H9 (cell line): ENCODE measurements at regions not wholly inside any gene's neighbourhood (a gene's known extent, or its start where the extent isn't known, plus 50 kb on each side); places are given as distances from the start of the nearest gene placed in this dataset.

Experiments
- DNase-seq: peaks from one replicate; pipeline ENCODE4 v3.0.0-alpha.2; 2017
- H2AFZ ChIP-seq: one replicate; pipeline ENCODE4 v1.6.1; 2013; ENCODE audit warnings: mild to moderate bottlenecking, low read length, control low read depth, moderate library complexity
- H2AK5ac ChIP-seq: 2 replicates; pipeline ENCODE4 v1.6.1; 2013; ENCODE audit warnings: low read length, control low read depth, mixed read lengths; ENCODE audit not compliant: insufficient read length
- H2BK120ac ChIP-seq: one replicate; pipeline ENCODE4 v1.6.1; 2013; ENCODE audit warnings: low read depth, mild to moderate bottlenecking, low read length, control low read depth, inconsistent platforms; ENCODE audit not compliant: poor library complexity, severe bottlenecking
- H2BK12ac ChIP-seq: 2 replicates; pipeline ENCODE4 v1.6.1; 2013; ENCODE audit warnings: low read length, control low read depth, mixed read lengths, low read depth; ENCODE audit not compliant: insufficient read length
- H2BK15ac ChIP-seq: 2 replicates; pipeline ENCODE4 v1.6.1; 2013; ENCODE audit warnings: low read depth, low read length, control low read depth
- H2BK20ac ChIP-seq: one replicate; pipeline ENCODE4 v1.6.1; 2013; ENCODE audit warnings: low read depth, mild to moderate bottlenecking, low read length, control low read depth, inconsistent platforms; ENCODE audit not compliant: poor library complexity, severe bottlenecking
- H2BK5ac ChIP-seq: 2 replicates; pipeline ENCODE4 v1.6.1; 2013; ENCODE audit warnings: low read length, control low read depth, mixed read lengths; ENCODE audit not compliant: insufficient read length
- H3K14ac ChIP-seq: 2 replicates; pipeline ENCODE4 v1.6.1; 2013; ENCODE audit warnings: low read length, control low read depth; ENCODE audit not compliant: insufficient read depth
- H3K18ac ChIP-seq: 2 replicates; pipeline ENCODE4 v1.6.1; 2013; ENCODE audit warnings: low read depth, mild to moderate bottlenecking, mixed read lengths, low read length, control low read depth; ENCODE audit not compliant: insufficient read length
- H3K23ac ChIP-seq: 2 replicates; pipeline ENCODE4 v1.6.1; 2013; ENCODE audit warnings: low read length, control low read depth, mixed read lengths, low read depth; ENCODE audit not compliant: insufficient read length
- H3K23me2 ChIP-seq: 2 replicates; pipeline ENCODE4 v1.6.1; 2013; ENCODE audit warnings: low read depth, mild to moderate bottlenecking, mixed read lengths, low read length, control low read depth; ENCODE audit not compliant: insufficient read length, poor library complexity, severe bottlenecking
- H3K27ac ChIP-seq: 2 replicates; pipeline ENCODE4 v1.5.1; 2013; ENCODE audit warnings: low read length, control low read depth, mixed read lengths, low read depth; ENCODE audit not compliant: insufficient read length
- H3K27me3 ChIP-seq: 2 replicates; pipeline ENCODE4 v1.6.1; 2013; ENCODE audit warnings: low read length, control low read depth, inconsistent platforms; ENCODE audit not compliant: insufficient read depth
- H3K4ac ChIP-seq: 2 replicates; pipeline ENCODE4 v1.6.1; 2013; ENCODE audit warnings: low read depth, mild to moderate bottlenecking, control low read depth, inconsistent platforms, low read length, moderate library complexity
- H3K4me1 ChIP-seq: 2 replicates; pipeline ENCODE4 v1.6.1; 2013; ENCODE audit warnings: low read length, control low read depth, inconsistent platforms; ENCODE audit not compliant: insufficient read depth
- H3K4me2 ChIP-seq: 2 replicates; pipeline ENCODE4 v1.6.1; 2013; ENCODE audit warnings: low read length, control low read depth, mixed read lengths; ENCODE audit not compliant: insufficient read length, insufficient read depth
- H3K56ac ChIP-seq: 2 replicates; pipeline ENCODE4 v1.6.1; 2013; ENCODE audit warnings: low read depth, mild to moderate bottlenecking, mixed read lengths, low read length, control low read depth; ENCODE audit not compliant: insufficient read length
- H3K79me1 ChIP-seq: 2 replicates; pipeline ENCODE4 v1.6.1; 2013; ENCODE audit warnings: low read depth, mild to moderate bottlenecking, moderate library complexity, low read length, control low read depth, inconsistent platforms; ENCODE audit not compliant: insufficient read depth, poor library complexity, severe bottlenecking
- H3K79me2 ChIP-seq: 2 replicates; pipeline ENCODE4 v1.6.1; 2013; ENCODE audit warnings: low read length, control low read depth, inconsistent platforms; ENCODE audit not compliant: insufficient read depth
- H3K9ac ChIP-seq: 2 replicates; pipeline ENCODE4 v1.6.1; 2013; ENCODE audit warnings: low read length, control low read depth, mixed read lengths; ENCODE audit not compliant: insufficient read length; ENCODE audit errors: extremely low read depth
- H3K9me3 ChIP-seq: one replicate; pipeline ENCODE4 v1.6.1; 2013; ENCODE audit warnings: low read depth, low read length, inconsistent platforms; ENCODE audit not compliant: control insufficient read depth
- H3T11ph ChIP-seq: one replicate; pipeline ENCODE4 v1.6.1; 2013; ENCODE audit warnings: mild to moderate bottlenecking, low read length, control low read depth, inconsistent platforms
- H4K20me1 ChIP-seq: one replicate; pipeline ENCODE4 v1.6.1; 2013; ENCODE audit not compliant: control insufficient read depth, insufficient read length, insufficient read depth
- H4K5ac ChIP-seq: 2 replicates; pipeline ENCODE4 v1.6.1; 2013; ENCODE audit warnings: low read depth, mild to moderate bottlenecking, mixed read lengths, low read length, control low read depth; ENCODE audit not compliant: insufficient read length
- H4K8ac ChIP-seq: replicated peaks from 2 replicates; pipeline ENCODE4 v1.6.1; 2013; ENCODE audit warnings: low read length, control low read depth, mixed read lengths, low read depth; ENCODE audit not compliant: insufficient read length
- H4K91ac ChIP-seq: 2 replicates; pipeline ENCODE4 v1.6.1; 2013; ENCODE audit warnings: low read depth, mild to moderate bottlenecking, moderate library complexity, mixed read lengths, low read length, control low read depth; ENCODE audit not compliant: insufficient read length
- H3K27ac Mint-ChIP-seq, 3 experiments: 2 replicates in 2 of 3; 3 replicates in 1 of 3; pipeline ENCODE4 v1.8.0; 2020 to 2021; ENCODE audit warnings: mixed read lengths in 3 of 3, mild to moderate bottlenecking in 1 of 3, moderate library complexity in 1 of 3
- H3K27me3 Mint-ChIP-seq: 2 replicates; pipeline ENCODE4 v1.8.0; 2021; ENCODE audit warnings: low read depth, mild to moderate bottlenecking, moderate library complexity, mixed read lengths
- H3K36me3 Mint-ChIP-seq, 3 experiments: 2 replicates in 2 of 3; 3 replicates in 1 of 3; pipeline ENCODE4 v1.8.0; 2020 to 2021; ENCODE audit warnings: low read depth in 3 of 3, mixed read lengths in 3 of 3; ENCODE audit not compliant: insufficient read depth in 1 of 3
- H3K4me1 Mint-ChIP-seq, 2 experiments: 2 replicates each; pipeline ENCODE4 v1.8.0; 2020; ENCODE audit warnings: mixed read lengths in 2 of 2
- H3K4me3 Mint-ChIP-seq, 2 experiments: 2 replicates in 1 of 2; 3 replicates in 1 of 2; pipeline ENCODE4 v1.8.0; 2020 to 2021; ENCODE audit warnings: mild to moderate bottlenecking in 2 of 2, mixed read lengths in 2 of 2, moderate library complexity in 1 of 2
- H3K9me3 Mint-ChIP-seq, 2 experiments: 2 replicates in 1 of 2; 3 replicates in 1 of 2; pipeline ENCODE4 v1.8.0; 2020; ENCODE audit warnings: mild to moderate bottlenecking in 2 of 2, mixed read lengths in 2 of 2, moderate library complexity in 1 of 2
- WGBS: extraction: QIAGEN DNeasy Blood & Tissue Kit; methylation state at CpG from one replicate; pipeline ENCODE4 v1.1.7; 2013; ENCODE audit warnings: missing lambda C conversion rate, low lambda C conversion rate, mixed read lengths; ENCODE audit not compliant: insufficient read length; ENCODE audit errors: extremely low coverage; 5-methylcytosine and 5-hydroxymethylcytosine counted together
- TF ChIP-seq, protein P1 (sequence below): fragments of 200-600 bp; sonication (generic); conservative IDR thresholded peaks from 3 replicates; pipeline ENCODE4 v1.8.0; 2021; ENCODE audit warnings: antibody characterized with exemption, mild to moderate bottlenecking

DNA sequence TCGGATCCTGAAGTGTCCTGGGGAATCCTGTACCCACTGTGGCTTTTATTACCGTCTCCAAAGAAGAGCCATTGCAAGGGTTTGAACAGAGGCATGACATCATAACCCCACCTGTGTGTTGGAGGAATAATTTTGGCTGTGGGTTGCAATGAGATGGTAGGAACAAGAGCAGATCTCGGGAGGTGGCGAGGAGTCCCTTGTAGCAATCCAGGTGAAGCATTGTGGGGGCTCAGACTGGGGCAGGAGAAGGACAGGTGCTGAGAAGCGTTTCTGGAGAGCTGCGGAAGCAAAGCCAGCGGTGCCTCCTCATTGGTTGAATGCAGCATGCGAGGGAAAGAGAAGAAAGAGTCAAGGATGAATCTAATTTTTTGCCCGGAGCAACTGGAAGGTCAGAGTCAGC, 382.4 kb downstream of the EFNB2 start:
- H3K9me3 ChIP-seq: no peaks in the 10 kb centered on the region
- H3K4me3 Mint-ChIP-seq: no peak overlapping the region
- H4K20me1 ChIP-seq: no peaks in the 10 kb centered on the region
- no peak overlapping the region for H3K14ac ChIP-seq
- no peak overlapping the region for H2AFZ ChIP-seq
- TF ChIP-seq, protein P1, sequence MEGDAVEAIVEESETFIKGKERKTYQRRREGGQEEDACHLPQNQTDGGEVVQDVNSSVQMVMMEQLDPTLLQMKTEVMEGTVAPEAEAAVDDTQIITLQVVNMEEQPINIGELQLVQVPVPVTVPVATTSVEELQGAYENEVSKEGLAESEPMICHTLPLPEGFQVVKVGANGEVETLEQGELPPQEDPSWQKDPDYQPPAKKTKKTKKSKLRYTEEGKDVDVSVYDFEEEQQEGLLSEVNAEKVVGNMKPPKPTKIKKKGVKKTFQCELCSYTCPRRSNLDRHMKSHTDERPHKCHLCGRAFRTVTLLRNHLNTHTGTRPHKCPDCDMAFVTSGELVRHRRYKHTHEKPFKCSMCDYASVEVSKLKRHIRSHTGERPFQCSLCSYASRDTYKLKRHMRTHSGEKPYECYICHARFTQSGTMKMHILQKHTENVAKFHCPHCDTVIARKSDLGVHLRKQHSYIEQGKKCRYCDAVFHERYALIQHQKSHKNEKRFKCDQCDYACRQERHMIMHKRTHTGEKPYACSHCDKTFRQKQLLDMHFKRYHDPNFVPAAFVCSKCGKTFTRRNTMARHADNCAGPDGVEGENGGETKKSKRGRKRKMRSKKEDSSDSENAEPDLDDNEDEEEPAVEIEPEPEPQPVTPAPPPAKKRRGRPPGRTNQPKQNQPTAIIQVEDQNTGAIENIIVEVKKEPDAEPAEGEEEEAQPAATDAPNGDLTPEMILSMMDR: no peak
- H3K9ac ChIP-seq: no peak overlapping the region
- no peaks in the 10 kb centered on the region for H3K79me1 ChIP-seq
- no CpG with 5 or more reads among the region's 9 CpGs for WGBS
- no peak overlapping the region for H2AK5ac ChIP-seq
- no peak overlapping the region for H2BK12ac ChIP-seq
- H3K27me3 Mint-ChIP-seq: no peaks in the 10 kb centered on the region
- no peak overlapping the region for H3K18ac ChIP-seq
- no peak overlapping the region for H3K56ac ChIP-seq
- no peak for DNase-seq
- H3K4me2 ChIP-seq: no peak overlapping the region
- no peak overlapping the region for H4K8ac ChIP-seq
- no peak overlapping the region for H2BK5ac ChIP-seq
- H3K27ac Mint-ChIP-seq: peak overlapping the region in 1 of 3 experiments; percentile 37; a peak in 1 of 7 replicates
- H3K79me2 ChIP-seq: no peaks in the 10 kb centered on the region
- no peaks in the 10 kb centered on the region; a peak in 2 of 7 replicates for H3K36me3 Mint-ChIP-seq
- no peaks in the 10 kb centered on the region for H3K9me3 Mint-ChIP-seq
- H4K91ac ChIP-seq: no peak overlapping the region
- no peak overlapping the region for H3K27ac ChIP-seq
- H2BK120ac ChIP-seq: no peak overlapping the region
- no peak overlapping the region for H3K4ac ChIP-seq
- H3K4me1 Mint-ChIP-seq: peaks cover 20 to 25% of the 10 kb centered on the region in 2 experiments
- no peak overlapping the region for H2BK15ac ChIP-seq
- no peak overlapping the region for H4K5ac ChIP-seq
- H3K4me1 ChIP-seq: peaks cover 3% of the 10 kb centered on the region; the same call in 1 of the 2 replicates
- H2BK20ac ChIP-seq: no peak overlapping the region
- no peaks in the 10 kb centered on the region for H3K23me2 ChIP-seq
- no peak overlapping the region for H3K23ac ChIP-seq
- H3K27me3 ChIP-seq: no peaks in the 10 kb centered on the region
- H3T11ph ChIP-seq: no peak overlapping the region
